T-helper 2 cell treated with Interferon-gamma antibody and Interleukin-4, amounts not matched to agents 5 μg/mL and 100 μg/mL, for 36 hours (primary cell): ENCODE measurements at regions not wholly inside any gene's neighbourhood (a gene's known extent, or its start where the extent isn't known, plus 50 kb on each side); places are given as distances from the start of the nearest gene placed in this dataset.
"Not testable (repeated sequence)": the region's sequence is repeated elsewhere in the genome, so short reads cannot be mapped to it uniquely, and the experiment has no call there.

Source experiments
- DNase-seq: peaks from one replicate; pipeline ENCODE4 v3.0.0; 2021; ENCODE audit warnings: low spot score
- H3K27ac Mint-ChIP-seq: one replicate; pipeline ENCODE4 v1.8.0; 2021; ENCODE audit warnings: mild to moderate bottlenecking, mixed read lengths
- H3K27me3 Mint-ChIP-seq: one replicate; pipeline ENCODE4 v1.8.0; 2021; ENCODE audit warnings: low read depth, mixed read lengths
- H3K36me3 Mint-ChIP-seq: one replicate; pipeline ENCODE4 v1.8.0; 2021; ENCODE audit warnings: low read depth, mixed read lengths
- H3K4me1 Mint-ChIP-seq: one replicate; pipeline ENCODE4 v1.8.0; 2021; ENCODE audit warnings: low read depth, mixed read lengths
- H3K4me3 Mint-ChIP-seq: one replicate; pipeline ENCODE4 v1.8.0; 2022; ENCODE audit warnings: mild to moderate bottlenecking, moderate library complexity, mixed read lengths
- H3K9me3 Mint-ChIP-seq: one replicate; pipeline ENCODE4 v1.8.0; 2021; ENCODE audit warnings: mixed read lengths

DNA sequence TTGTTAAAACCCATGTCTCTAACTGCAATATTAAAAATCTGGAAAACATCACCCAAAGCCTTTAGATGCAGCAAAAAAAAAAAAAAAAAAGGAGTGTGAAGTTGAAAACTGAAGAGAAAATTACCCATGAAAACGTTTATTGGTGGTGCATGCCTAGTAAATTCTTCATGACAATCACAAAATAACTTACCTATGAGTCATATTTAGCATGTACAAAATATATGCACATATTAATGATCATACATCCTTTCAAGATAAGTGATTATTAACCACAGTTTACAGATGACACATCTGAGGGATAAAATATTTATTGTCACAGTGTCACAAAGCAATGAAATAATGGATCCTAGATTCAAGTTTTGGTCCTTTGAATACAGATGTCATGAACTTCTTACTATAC lies 505.2 kb upstream of the NR5A2 start:
- no peak overlapping the region for H3K4me3 Mint-ChIP-seq
- H3K36me3 Mint-ChIP-seq, result no peaks in the 10 kb centered on the region
- no peaks in the 10 kb centered on the region for H3K9me3 Mint-ChIP-seq
- no peak overlapping the region for H3K27ac Mint-ChIP-seq
- DNase-seq, result no peak
- H3K27me3 Mint-ChIP-seq, result no peaks in the 10 kb centered on the region
- no peaks in the 10 kb centered on the region for H3K4me1 Mint-ChIP-seq

DNA sequence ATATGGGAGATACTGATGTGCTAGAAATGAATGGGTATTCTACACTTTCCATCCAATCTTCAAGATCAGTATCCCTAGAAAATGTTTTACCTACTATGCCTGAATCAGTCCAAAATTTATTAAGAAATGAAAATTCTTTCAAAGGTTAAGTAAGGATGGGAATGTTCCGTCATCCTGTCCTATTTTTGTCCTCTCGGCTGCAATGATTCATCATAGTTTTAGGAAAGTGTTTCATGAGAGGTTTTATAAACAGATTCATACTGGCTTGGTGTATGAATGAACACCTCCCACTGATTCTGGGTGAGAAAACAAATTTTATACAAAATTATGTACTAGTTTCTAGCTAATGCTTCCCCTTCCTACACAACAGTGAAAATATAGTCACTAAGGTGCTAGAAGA lies 504.6 kb upstream of the NR5A2 start:
- no peak for DNase-seq
- no peaks in the 10 kb centered on the region for H3K27me3 Mint-ChIP-seq
- no peaks in the 10 kb centered on the region for H3K36me3 Mint-ChIP-seq
- no peak overlapping the region for H3K4me3 Mint-ChIP-seq
- no peaks in the 10 kb centered on the region for H3K9me3 Mint-ChIP-seq
- H3K4me1 Mint-ChIP-seq, result no peaks in the 10 kb centered on the region
- H3K27ac Mint-ChIP-seq, result no peak overlapping the region

GRCh38 chr1:199529324-199529723 lies 498.2 kb upstream of the NR5A2 start:
- no peak overlapping the region for H3K4me3 Mint-ChIP-seq
- H3K36me3 Mint-ChIP-seq, result no peaks in the 10 kb centered on the region
- no peaks in the 10 kb centered on the region for H3K27me3 Mint-ChIP-seq
- H3K27ac Mint-ChIP-seq, result no peak overlapping the region
- H3K4me1 Mint-ChIP-seq, result no peaks in the 10 kb centered on the region
- no peak for DNase-seq
- peaks cover 11% of the 10 kb centered on the region for H3K9me3 Mint-ChIP-seq

- H3K36me3 Mint-ChIP-seq, H3K4me3 Mint-ChIP-seq, DNase-seq, H3K4me1 Mint-ChIP-seq, H3K27ac Mint-ChIP-seq, H3K27me3 Mint-ChIP-seq: not testable (repeated sequence)
- peaks cover 15% of the 10 kb centered on the region for H3K9me3 Mint-ChIP-seq
Observed at GRCh38 chr1:199533361-199533760, 494.1 kb upstream of the NR5A2 start.

DNA sequence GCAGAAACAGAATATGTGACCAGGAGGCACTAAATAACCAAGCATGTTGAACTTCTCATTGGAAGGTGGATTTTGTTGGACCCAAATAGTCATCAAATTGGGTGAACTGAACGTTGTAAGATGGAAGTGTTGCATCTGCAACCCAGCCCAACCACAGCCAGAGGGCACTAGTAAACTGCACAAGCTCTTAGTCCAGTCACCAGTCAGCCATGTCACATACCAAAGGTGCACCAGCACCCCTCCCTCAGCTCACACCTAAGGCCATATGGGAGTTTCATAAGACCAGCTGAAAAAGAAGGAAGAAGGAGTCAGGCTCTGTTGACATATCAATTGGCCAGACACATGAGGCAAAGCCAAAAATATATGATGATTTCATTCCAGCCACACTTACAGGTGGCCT lies 481.7 kb upstream of the NR5A2 start:
- Mint-ChIP-seq H3K27me3 (no peaks in the 10 kb centered on the region), H3K27ac (no peak overlapping the region), H3K4me3 (no peak overlapping the region), H3K9me3 (no peaks in the 10 kb centered on the region), H3K4me1 (no peaks in the 10 kb centered on the region), H3K36me3 (no peaks in the 10 kb centered on the region)
- DNase-seq, result no peak

GRCh38 chr1:199546323-199546722 lies 481.2 kb upstream of the NR5A2 start:
- H3K9me3 Mint-ChIP-seq, result no peaks in the 10 kb centered on the region
- H3K4me3 Mint-ChIP-seq, result no peak overlapping the region
- H3K36me3 Mint-ChIP-seq, result no peaks in the 10 kb centered on the region
- no peak overlapping the region for H3K27ac Mint-ChIP-seq
- DNase-seq, result no peak
- H3K27me3 Mint-ChIP-seq, result no peaks in the 10 kb centered on the region
- no peaks in the 10 kb centered on the region for H3K4me1 Mint-ChIP-seq

DNA sequence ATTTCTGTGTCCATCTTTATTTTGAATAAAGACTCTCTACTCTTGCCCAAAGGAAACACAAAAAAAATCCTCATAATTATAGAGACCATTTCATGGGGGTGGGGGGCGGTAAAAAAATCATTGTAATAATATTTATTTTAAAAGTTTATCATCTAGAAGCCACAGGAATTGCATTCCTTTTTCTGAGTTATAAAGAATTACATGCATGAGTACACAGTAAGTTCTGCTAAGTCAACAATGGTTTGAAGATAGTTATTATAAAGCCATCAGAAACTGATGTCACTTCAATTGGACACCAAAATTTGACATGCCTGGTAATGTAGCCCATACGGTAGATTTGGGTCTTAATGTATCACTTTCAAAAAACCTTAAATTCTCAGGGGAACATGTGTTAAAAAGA lies 478.1 kb upstream of the NR5A2 start:
- Mint-ChIP-seq H3K27me3 (peaks cover 4% of the 10 kb centered on the region), H3K9me3 (no peaks in the 10 kb centered on the region), H3K4me3 (no peak overlapping the region), H3K36me3 (no peaks in the 10 kb centered on the region), H3K27ac (no peak overlapping the region), H3K4me1 (no peaks in the 10 kb centered on the region)
- no peak for DNase-seq

DNA sequence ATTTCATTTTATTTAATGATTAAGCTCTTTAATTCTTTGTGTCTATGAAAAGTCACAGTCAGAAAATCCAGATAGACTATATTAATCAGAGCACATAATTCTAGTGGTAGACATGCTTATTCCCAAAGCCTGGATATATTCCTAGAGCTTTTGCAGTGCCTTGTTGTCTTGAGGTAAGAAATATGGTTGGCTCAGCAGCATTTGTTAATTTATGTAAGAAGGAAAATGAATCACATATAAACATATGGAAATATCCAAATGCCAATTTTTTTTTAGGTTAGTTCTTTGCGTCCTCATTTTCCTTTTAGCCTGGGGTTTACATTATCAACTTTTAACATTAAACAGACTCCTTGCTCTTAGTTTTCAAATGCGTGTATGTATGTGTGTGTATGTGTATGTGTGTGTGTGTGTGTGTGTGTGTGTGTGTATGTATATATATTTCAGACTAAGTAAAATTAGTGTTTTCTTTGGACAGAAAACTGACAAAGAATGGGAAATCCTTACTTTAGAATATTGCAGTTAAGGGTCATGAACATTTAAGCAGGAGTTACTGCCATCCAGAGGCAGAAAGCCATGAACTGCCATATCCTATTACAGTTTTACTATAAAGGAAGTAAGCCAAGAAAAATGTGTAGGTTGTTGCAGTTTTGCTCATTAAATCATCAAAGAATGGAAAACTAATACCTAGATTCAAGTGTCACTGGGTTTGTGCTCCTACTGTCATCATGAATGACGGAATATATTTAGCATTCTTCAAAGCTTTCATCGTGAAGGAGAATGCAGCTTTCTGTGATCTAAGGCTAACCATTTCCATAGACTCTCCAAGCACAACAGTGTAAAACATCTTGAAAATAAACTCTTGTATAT lies 477.1 kb upstream of the NR5A2 start:
- Mint-ChIP-seq H3K4me1 (no peaks in the 10 kb centered on the region), H3K4me3 (no peak overlapping the region), H3K36me3 (no peaks in the 10 kb centered on the region), H3K9me3 (no peaks in the 10 kb centered on the region), H3K27ac (no peak overlapping the region), H3K27me3 (peaks cover 4% of the 10 kb centered on the region)
- DNase-seq, result no peak

GRCh38 chr1:199551967-199552565 lies 475.4 kb upstream of the NR5A2 start:
- DNase-seq, result no peak
- H3K9me3 Mint-ChIP-seq, result no peaks in the 10 kb centered on the region
- no peak overlapping the region for H3K27ac Mint-ChIP-seq
- H3K4me1 Mint-ChIP-seq, result no peaks in the 10 kb centered on the region
- H3K27me3 Mint-ChIP-seq, result peaks cover 4% of the 10 kb centered on the region
- no peak overlapping the region for H3K4me3 Mint-ChIP-seq
- H3K36me3 Mint-ChIP-seq, result no peaks in the 10 kb centered on the region

GRCh38 chr1:199553104-199553503 lies 474.4 kb upstream of the NR5A2 start:
- peaks cover 4% of the 10 kb centered on the region for H3K27me3 Mint-ChIP-seq
- no peak for DNase-seq
- H3K9me3 Mint-ChIP-seq, result no peaks in the 10 kb centered on the region
- H3K27ac Mint-ChIP-seq, result no peak overlapping the region
- no peaks in the 10 kb centered on the region for H3K4me1 Mint-ChIP-seq
- H3K4me3 Mint-ChIP-seq, result no peak overlapping the region
- H3K36me3 Mint-ChIP-seq, result no peaks in the 10 kb centered on the region

DNA sequence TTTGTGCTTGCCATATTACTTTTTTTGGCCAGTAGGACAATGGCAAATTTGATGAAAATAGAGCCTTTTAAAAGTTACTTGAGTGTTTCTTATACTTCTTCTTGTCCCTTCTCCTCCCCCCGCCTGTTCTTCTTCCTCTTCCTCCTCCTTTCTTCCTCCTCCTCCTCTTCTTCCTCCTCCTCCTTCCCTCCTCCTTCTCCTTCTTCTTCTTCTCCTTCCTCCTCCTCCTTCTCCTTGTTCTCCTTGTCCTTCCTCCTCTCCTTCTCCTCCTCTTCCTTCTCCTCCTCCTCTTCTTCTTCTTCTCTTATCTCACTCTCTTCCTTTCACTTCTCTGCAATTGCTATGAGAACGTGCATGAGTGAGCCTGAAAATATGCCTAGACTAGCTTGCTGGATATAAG lies 466.2 kb upstream of the NR5A2 start:
- Mint-ChIP-seq H3K4me3 (no peak overlapping the region), H3K9me3 (no peaks in the 10 kb centered on the region)

GRCh38 chr1:199573047-199573446 lies 454.5 kb upstream of the NR5A2 start:
- Mint-ChIP-seq H3K27me3 (peaks cover 5% of the 10 kb centered on the region), H3K9me3 (no peaks in the 10 kb centered on the region), H3K27ac (no peak overlapping the region), H3K4me1 (no peaks in the 10 kb centered on the region), H3K36me3 (no peaks in the 10 kb centered on the region), H3K4me3 (no peak overlapping the region)
- DNase-seq, result no peak

More for the DNA sequence above, 466.2 kb upstream of the NR5A2 start:
- no peaks in the 10 kb centered on the region for H3K4me1 Mint-ChIP-seq
- DNase-seq, result no peak
- no peaks in the 10 kb centered on the region for H3K36me3 Mint-ChIP-seq
- H3K27ac Mint-ChIP-seq, result no peak overlapping the region
- peaks cover 2% of the 10 kb centered on the region for H3K27me3 Mint-ChIP-seq

DNA sequence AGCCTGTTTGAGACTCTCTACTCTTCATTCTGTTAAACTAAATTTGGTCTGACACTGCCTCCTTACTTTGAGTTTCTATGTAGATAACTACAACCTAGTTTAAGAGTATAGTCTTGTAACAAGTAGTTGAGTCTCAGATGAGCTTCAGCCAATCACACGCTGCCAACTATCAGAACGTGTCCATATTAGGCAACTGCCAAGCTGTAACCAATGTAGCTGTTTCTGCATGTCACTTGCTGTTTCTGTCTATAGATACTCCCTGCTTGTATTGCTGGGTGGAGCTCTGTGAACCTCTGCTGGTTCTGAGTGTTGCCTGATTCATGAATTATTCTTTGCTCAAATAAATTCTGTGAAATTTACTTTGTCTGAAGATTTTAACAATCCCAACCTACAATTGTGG lies 452.6 kb upstream of the NR5A2 start:
- Mint-ChIP-seq H3K36me3 (no peaks in the 10 kb centered on the region), H3K27ac (no peak overlapping the region), H3K9me3 (no peaks in the 10 kb centered on the region), H3K4me1 (no peaks in the 10 kb centered on the region), H3K27me3 (peaks cover 2% of the 10 kb centered on the region), H3K4me3 (no peak overlapping the region)
- no peak for DNase-seq

DNA sequence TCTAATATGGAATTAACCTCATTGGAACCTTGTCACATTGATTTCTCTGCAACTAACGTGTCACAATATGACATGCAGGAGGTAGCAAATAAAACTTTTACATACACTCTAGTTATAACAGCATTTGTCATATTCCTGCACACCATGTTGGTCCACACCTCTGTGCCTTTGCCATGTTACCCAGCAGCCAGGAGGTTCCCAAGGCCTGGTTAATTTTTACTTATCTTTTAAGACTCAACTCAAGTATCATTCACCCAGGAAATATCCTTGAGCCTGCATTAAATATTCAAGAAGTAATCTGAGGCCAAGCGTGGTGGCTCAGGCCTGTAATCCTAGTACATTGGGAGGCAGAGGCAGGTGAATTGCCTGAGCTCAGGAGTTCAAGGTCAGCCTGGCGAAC lies 447.2 kb upstream of the NR5A2 start:
- H3K27ac Mint-ChIP-seq, result no peak overlapping the region
- no peaks in the 10 kb centered on the region for H3K36me3 Mint-ChIP-seq
- H3K4me3 Mint-ChIP-seq, result no peak overlapping the region
- H3K4me1 Mint-ChIP-seq, result no peaks in the 10 kb centered on the region
- H3K27me3 Mint-ChIP-seq, result peaks cover 5% of the 10 kb centered on the region
- DNase-seq, result no peak
- no peaks in the 10 kb centered on the region for H3K9me3 Mint-ChIP-seq

- Mint-ChIP-seq H3K4me3 (no peak overlapping the region), H3K4me1 (peaks cover 4% of the 10 kb centered on the region), H3K36me3 (no peaks in the 10 kb centered on the region), H3K27me3 (peaks cover 5% of the 10 kb centered on the region), H3K27ac (no peak overlapping the region), H3K9me3 (no peaks in the 10 kb centered on the region)
- DNase-seq, result no peak
Observed at GRCh38 chr1:199585392-199585791, 442.1 kb upstream of the NR5A2 start.
